C4-2B (cell line): ENCODE measurements at regions not wholly inside any gene's neighbourhood (a gene's known extent, or its start where the extent isn't known, plus 50 kb on each side); places are given as distances from the start of the nearest gene placed in this dataset.
A peak's percentile ranks its signal among the peaks of the same experiment; 100 is the strongest.

Experiments
- CTCF ChIP-seq: fragments of 450-650 bp; conservative IDR thresholded peaks from 2 replicates; pipeline ENCODE4 v1.5.1; 2017; ENCODE audit warnings: mild to moderate bottlenecking
- ZFX ChIP-seq: fragments of 450-650 bp; IDR thresholded peaks from 2 replicates; pipeline ENCODE4 v1.6.1; 2017

GRCh38 chr17:22337467-22337866, 645.1 kb downstream of the KCNJ18 start:
- TF ChIP-seq CTCF (peak; percentile 19), ZFX (no peak)
